OCI-LY7 (cell line): ENCODE measurements at regions not wholly inside any gene's neighbourhood (a gene's known extent, or its start where the extent isn't known, plus 50 kb on each side); places are given as distances from the start of the nearest gene placed in this dataset.

Experiments used
- EZH2phosphoT487 ChIP-seq: fragments of 200-600 bp; sonication (generic); IDR thresholded peaks from 2 replicates; pipeline ENCODE4 v1.6.1; 2018; ENCODE audit warnings: low read depth, borderline replicate concordance, mild to moderate bottlenecking, mixed run types, antibody characterized with exemption, low read length, moderate library complexity, mixed read lengths
- TF ChIP-seq, protein P1 (sequence below): fragments of 200-600 bp; sonication (generic); conservative IDR thresholded peaks from 2 replicates; pipeline ENCODE4 v1.5.1; 2014; ENCODE audit warnings: mild to moderate bottlenecking, antibody characterized with exemption, low read length, moderate library complexity, mixed read lengths

DNA sequence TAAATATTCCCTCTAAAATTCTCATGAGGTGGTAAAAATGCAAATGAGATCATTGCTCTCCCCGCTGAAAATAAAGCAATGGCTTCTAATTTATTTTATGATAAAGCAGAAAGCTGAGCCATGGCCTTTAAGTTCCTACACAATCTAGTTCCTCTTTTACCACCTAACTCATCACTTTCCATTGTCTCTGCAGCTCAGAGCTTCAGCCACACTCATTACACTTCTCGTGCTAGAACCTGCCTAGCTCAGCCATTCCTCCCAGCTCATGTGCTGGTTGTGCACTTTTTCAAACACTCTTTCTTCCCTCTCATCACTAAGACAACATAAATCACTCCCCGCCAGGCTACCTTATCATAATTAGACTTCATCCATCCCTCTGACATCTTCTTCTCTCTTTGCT is 1112.1 kb upstream of the PRKX start:
- TF ChIP-seq EZH2phosphoT487: no peak
- TF ChIP-seq, protein P1, sequence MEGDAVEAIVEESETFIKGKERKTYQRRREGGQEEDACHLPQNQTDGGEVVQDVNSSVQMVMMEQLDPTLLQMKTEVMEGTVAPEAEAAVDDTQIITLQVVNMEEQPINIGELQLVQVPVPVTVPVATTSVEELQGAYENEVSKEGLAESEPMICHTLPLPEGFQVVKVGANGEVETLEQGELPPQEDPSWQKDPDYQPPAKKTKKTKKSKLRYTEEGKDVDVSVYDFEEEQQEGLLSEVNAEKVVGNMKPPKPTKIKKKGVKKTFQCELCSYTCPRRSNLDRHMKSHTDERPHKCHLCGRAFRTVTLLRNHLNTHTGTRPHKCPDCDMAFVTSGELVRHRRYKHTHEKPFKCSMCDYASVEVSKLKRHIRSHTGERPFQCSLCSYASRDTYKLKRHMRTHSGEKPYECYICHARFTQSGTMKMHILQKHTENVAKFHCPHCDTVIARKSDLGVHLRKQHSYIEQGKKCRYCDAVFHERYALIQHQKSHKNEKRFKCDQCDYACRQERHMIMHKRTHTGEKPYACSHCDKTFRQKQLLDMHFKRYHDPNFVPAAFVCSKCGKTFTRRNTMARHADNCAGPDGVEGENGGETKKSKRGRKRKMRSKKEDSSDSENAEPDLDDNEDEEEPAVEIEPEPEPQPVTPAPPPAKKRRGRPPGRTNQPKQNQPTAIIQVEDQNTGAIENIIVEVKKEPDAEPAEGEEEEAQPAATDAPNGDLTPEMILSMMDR: no peak
